ENCODE measurements at regions not wholly inside any gene's neighbourhood (a gene's known extent, or its start where the extent isn't known, plus 50 kb on each side); places are given as distances from the start of the nearest gene placed in this dataset.

DNA sequence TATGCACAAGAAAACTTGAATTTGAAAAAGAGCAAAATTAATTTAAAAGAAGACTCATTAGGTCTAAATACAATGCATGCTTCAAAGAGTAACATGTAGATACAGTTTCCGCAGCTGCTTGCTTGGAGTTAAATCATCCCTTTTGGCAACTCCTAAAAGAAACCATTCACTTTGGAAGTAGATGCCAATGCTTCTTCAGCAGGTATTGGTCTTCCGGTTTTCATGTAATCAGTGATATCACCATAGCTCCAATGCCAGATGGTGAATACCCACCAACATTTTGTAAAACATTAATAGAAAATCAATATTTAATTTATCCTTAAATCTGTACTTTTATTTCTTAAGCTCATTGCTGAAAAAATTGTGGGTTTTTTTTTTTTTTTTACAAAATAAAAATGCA lies 381.1 kb upstream of the PHF14 start:
- TF ChIP-seq POLR2A (IDR thresholded peaks at IDR 0.05) (no peak), POLR2AphosphoS5 (IDR thresholded peaks at IDR 0.05) (no peak)
